CD4-positive, alpha-beta T cell treated with Interleukin-21 for 1 hour (primary cell): ENCODE measurements at regions not wholly inside any gene's neighbourhood (a gene's known extent, or its start where the extent isn't known, plus 50 kb on each side); places are given as distances from the start of the nearest gene placed in this dataset.

Experiments
- DNase-seq: peaks from one replicate; pipeline ENCODE4 v3.0.0-alpha.2; 2020

GRCh38 chr14:94992046-94992445 lies 165.3 kb downstream of the DICER1 start:
- DNase-seq: no peak

GRCh38 chr14:94989946-94990345 lies 167.4 kb downstream of the DICER1 start:
- no peak for DNase-seq

- no peak for DNase-seq
Measured at GRCh38 chr14:94989417-94989816, 167.9 kb downstream of the DICER1 start.

- DNase-seq: no peak
Measured at GRCh38 chr14:94987409-94987808, 169.9 kb downstream of the DICER1 start.

GRCh38 chr14:94979891-94980290 lies 177.4 kb downstream of the DICER1 start:
- DNase-seq: no peak

- DNase-seq: no peak
Measured at GRCh38 chr14:94977016-94977415, 180.3 kb downstream of the DICER1 start.

GRCh38 chr14:94975366-94975765 lies 182.0 kb downstream of the DICER1 start:
- DNase-seq: no peak

GRCh38 chr14:94974893-94975292 lies 182.4 kb downstream of the DICER1 start:
- DNase-seq: no peak

- DNase-seq: no peak
Measured at GRCh38 chr14:94974422-94974821, 182.9 kb downstream of the DICER1 start.

GRCh38 chr14:94971750-94972149 lies 185.6 kb downstream of the DICER1 start:
- no peak for DNase-seq

GRCh38 chr14:94970941-94971730 lies 186.2 kb downstream of the DICER1 start:
- DNase-seq: no peak

- no peak for DNase-seq
Measured at GRCh38 chr14:94969766-94970165, 187.6 kb downstream of the DICER1 start.

GRCh38 chr14:94966868-94967267 lies 190.5 kb downstream of the DICER1 start:
- DNase-seq: no peak

GRCh38 chr14:94966344-94966743 lies 191.0 kb downstream of the DICER1 start:
- no peak for DNase-seq

- no peak for DNase-seq
Measured at GRCh38 chr14:94965551-94966313, 191.6 kb downstream of the DICER1 start.

GRCh38 chr14:94964931-94965330 lies 192.4 kb downstream of the DICER1 start:
- DNase-seq: no peak

- DNase-seq: no peak
Measured at GRCh38 chr14:94964181-94964580, 193.1 kb downstream of the DICER1 start.

GRCh38 chr14:94963051-94963450 lies 193.1 kb upstream of the GSC start:
- no peak for DNase-seq

GRCh38 chr14:94962166-94962575 lies 192.3 kb upstream of the GSC start:
- no peak for DNase-seq

- DNase-seq: no peak
Measured at GRCh38 chr14:94961386-94962165, 191.7 kb upstream of the GSC start.

GRCh38 chr14:94960285-94961001 lies 190.5 kb upstream of the GSC start:
- DNase-seq: no peak

GRCh38 chr14:94953541-94954260 lies 183.8 kb upstream of the GSC start:
- no peak for DNase-seq
